K562 (cell line): ENCODE measurements at regions not wholly inside any gene's neighbourhood (a gene's known extent, or its start where the extent isn't known, plus 50 kb on each side); places are given as distances from the start of the nearest gene placed in this dataset.

Source experiments
- ATAC-seq: fragments of 200-7000 bp; cut with Tn5 transposase; 3 replicates; pipeline ENCODE4 v1.9.1; 2020; ENCODE audit warnings: moderate library complexity
- BruUV-seq: library from RNA; stranded (reverse); fragments of 400-500 nt; replicated peaks from 2 replicates; lab custom pipeline; 2021; lab: Mats Ljungman, UMichigan
- CTCF ChIA-PET: fragments of 300-600 bp; formaldehyde crosslinking; extraction: SDS; loops from one replicate; lab custom pipeline; 2021; ENCODE audit warnings: low intra/inter-chr PET ratio; lab: Yijun Ruan, JAX
- POLR2A ChIA-PET: fragments of 300-600, 350-650 bp; sonication (Branson Sonifier 250); formaldehyde crosslinking; extraction: SDS; loops from one replicate; lab custom pipeline; 2021; ENCODE audit warnings: antibody characterized with exemption, inconsistent platforms; lab: Yijun Ruan, JAX
- DNase-seq, 4 experiments: peaks; one replicate each; pipeline versions ENCODE4 v3.0.0 to v3.0.0-alpha.2; 2011 to 2018; ENCODE audit warnings: low spot score in 3 of 4, mixed read lengths in 3 of 4; ENCODE audit errors: extremely low read depth in 1 of 4
- FAIRE-seq: peaks from 2 replicates; lab custom pipeline; 2011; peaks lifted over from hg19 to GRCh38; lab: Jason Lieb, UNC
- H2AFZ ChIP-seq: 2 replicates; pipeline ENCODE4 v1.6.0; 2011; ENCODE audit warnings: low read depth, low read length, control low read depth, inconsistent platforms
- H3K27ac ChIP-seq: fragments of 200-600 bp; 3 replicates; pipeline ENCODE4 v1.8.0; 2011; ENCODE audit warnings: low read depth, mild to moderate bottlenecking, control low read depth, inconsistent platforms, low read length, moderate library complexity, mixed read lengths; ENCODE audit errors: extremely low read depth
- H3K27me3 ChIP-seq, 2 experiments: fragments of 300-600 bp in 1 of 2; 2 replicates in 1 of 2; 3 replicates in 1 of 2; pipeline versions ENCODE4 v1.6.0 to v1.8.0; 2011; ENCODE audit warnings: inconsistent platforms in 2 of 2, low read length in 2 of 2, mild to moderate bottlenecking in 1 of 2, mixed read lengths in 1 of 2, moderate library complexity in 1 of 2; ENCODE audit not compliant: control insufficient read depth in 2 of 2, insufficient read depth in 2 of 2
- H3K36me3 ChIP-seq: fragments of 300-600 bp; 3 replicates; pipeline ENCODE4 v1.8.0; 2011; ENCODE audit warnings: mild to moderate bottlenecking, low read length, inconsistent platforms; ENCODE audit not compliant: control insufficient read depth, insufficient read depth
- H3K4me1 ChIP-seq, 2 experiments: fragments of 200-600 bp in 1 of 2; replicated peaks in 1 of 2; 2 replicates in 1 of 2; 3 replicates in 1 of 2; pipeline versions ENCODE4 v1.5.1 to v1.8.0; 2011; ENCODE audit warnings: inconsistent platforms in 2 of 2, low read length in 2 of 2, mild to moderate bottlenecking in 1 of 2, mixed read lengths in 1 of 2, moderate library complexity in 1 of 2; ENCODE audit not compliant: control insufficient read depth in 2 of 2, insufficient read depth in 2 of 2
- H3K4me2 ChIP-seq: 2 replicates; pipeline ENCODE4 v1.6.1; 2011; ENCODE audit warnings: low read length, control low read depth, inconsistent platforms, mixed read lengths; ENCODE audit not compliant: insufficient read depth
- H3K4me3 ChIP-seq: fragments of 200-600 bp; sonication (generic), shearing (Covaris generic); 2 replicates; pipeline ENCODE4 v1.5.1; 2016; ENCODE audit warnings: control low read depth, inconsistent platforms
- H3K79me2 ChIP-seq: fragments of 200-600 bp; 3 replicates; pipeline ENCODE4 v1.8.0; 2011; ENCODE audit warnings: low read length, inconsistent platforms; ENCODE audit not compliant: control insufficient read depth, insufficient read depth
- H3K9ac ChIP-seq, 2 experiments: 2 replicates each; pipeline versions ENCODE4 v1.6.0 to v1.6.1; 2011; ENCODE audit warnings: low read depth in 2 of 2, low read length in 2 of 2, control low read depth in 1 of 2, inconsistent platforms in 1 of 2, mild to moderate bottlenecking in 1 of 2, mixed read lengths in 1 of 2; ENCODE audit not compliant: insufficient read depth in 1 of 2
- H3K9me1 ChIP-seq: one replicate; pipeline ENCODE4 v1.6.0; 2011; ENCODE audit warnings: inconsistent platforms, mild to moderate bottlenecking, low read length, moderate library complexity; ENCODE audit not compliant: control insufficient read depth, insufficient read depth
- H3K9me3 ChIP-seq: replicated peaks from 2 replicates; pipeline ENCODE4 v1.5.1; 2011; ENCODE audit warnings: low read depth, low read length, inconsistent platforms; ENCODE audit not compliant: control insufficient read depth, insufficient read depth
- H4K20me1 ChIP-seq: replicated peaks from 2 replicates; pipeline ENCODE4 v1.6.1; 2011; ENCODE audit warnings: low read length, inconsistent platforms, mixed read lengths; ENCODE audit not compliant: control insufficient read depth, insufficient read depth
- ERF ChIP-seq: fragments of 450-650 bp; formaldehyde crosslinking; IDR thresholded peaks from 2 replicates; pipeline ENCODE4 v1.4.0; 2020; ENCODE audit warnings: mild to moderate bottlenecking, mixed read lengths
- MAFG ChIP-seq: fragments of 450-650 bp; conservative IDR thresholded peaks from 2 replicates; pipeline ENCODE4 v1.6.1; 2016; ENCODE audit warnings: missing genetic modification characterization, missing compliant biosample characterization
- ZNF431 ChIP-seq: sonication (generic); formaldehyde crosslinking; IDR thresholded peaks from 2 replicates; pipeline ENCODE4 v1.8.0; 2022; ENCODE audit warnings: mild to moderate bottlenecking, missing genetic modification reagents
- WGBS: fragments of 100-300 bp; shearing (Covaris generic); methylation state at CpG from one replicate; pipeline ENCODE4 v1.1.6; 2016; ENCODE audit warnings: low coverage, mixed read lengths; ENCODE audit not compliant: insufficient coverage; ENCODE audit errors: missing lambda C conversion rate; 5-methylcytosine and 5-hydroxymethylcytosine counted together
- in situ Hi-C: fragments of 300-500 bp; cut with MboI; formaldehyde crosslinking; loops from 4 replicates; pipeline ENCODE4 v1.15.0; 2018; ENCODE audit warnings: inconsistent platforms, mixed read lengths
- intact Hi-C: fragments of 100-400 bp; cut with micrococcal nuclease; formaldehyde crosslinking; loops from 2 replicates; pipeline ENCODE4 v1.14.2; 2022
- TF ChIP-seq, protein P1 (sequence below): fragments of 250-450 bp; sonication (Bioruptor Pico); IDR thresholded peaks from 2 replicates; pipeline ENCODE4 v1.6.1; 2021; ENCODE audit warnings: mild to moderate bottlenecking

DNA sequence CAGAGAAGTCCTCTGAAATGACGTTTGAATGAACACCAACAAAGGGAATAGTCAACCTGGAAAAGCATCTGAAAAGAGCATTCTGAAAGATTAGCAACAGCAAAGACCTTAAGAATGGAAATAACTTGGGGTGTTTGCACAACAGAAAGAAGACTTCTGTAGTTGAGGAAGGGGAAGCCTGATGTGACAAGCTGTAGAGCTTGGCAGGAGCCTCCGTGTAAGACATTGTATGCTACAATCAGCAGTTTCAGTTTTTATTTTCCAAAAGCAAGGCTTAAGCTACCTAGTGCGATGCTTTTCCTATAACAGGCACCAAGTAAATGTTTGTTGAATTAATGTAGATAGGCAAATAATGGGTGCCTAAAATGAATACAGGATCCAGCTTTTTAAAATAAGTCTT, 484.0 kb downstream of the SPRY1 start:
- intact Hi-C loops (no loop called here), in situ Hi-C loops (no loop called here)
- FAIRE-seq (no peak), DNase-seq (no peak), ATAC-seq (no peak)
- Histone ChIP-seq H3K36me3 (no peaks in the 10 kb centered on the region), H3K9ac (no peak overlapping the region), H3K27ac (no peak overlapping the region), H3K9me1 (no peaks in the 10 kb centered on the region), H4K20me1 (no peaks in the 10 kb centered on the region), H3K4me2 (no peak overlapping the region), H3K4me1 (no peaks in the 10 kb centered on the region), H3K9me3 (no peaks in the 10 kb centered on the region; the same call in 1 of the 2 replicates), H3K4me3 (no peak overlapping the region), H2AFZ (no peak overlapping the region), H3K27me3 (no peaks in the 10 kb centered on the region), H3K79me2 (no peaks in the 10 kb centered on the region)
- ChIA-PET CTCF (no interaction called here), POLR2A (no interaction called here)
- no TSS peak for BruUV-seq
- 0% methylated on average over 2 of the region's 3 CpGs for WGBS
- no peak for TF ChIP-seq ERF
- TF ChIP-seq MAFG (tag) = no peak

DNA sequence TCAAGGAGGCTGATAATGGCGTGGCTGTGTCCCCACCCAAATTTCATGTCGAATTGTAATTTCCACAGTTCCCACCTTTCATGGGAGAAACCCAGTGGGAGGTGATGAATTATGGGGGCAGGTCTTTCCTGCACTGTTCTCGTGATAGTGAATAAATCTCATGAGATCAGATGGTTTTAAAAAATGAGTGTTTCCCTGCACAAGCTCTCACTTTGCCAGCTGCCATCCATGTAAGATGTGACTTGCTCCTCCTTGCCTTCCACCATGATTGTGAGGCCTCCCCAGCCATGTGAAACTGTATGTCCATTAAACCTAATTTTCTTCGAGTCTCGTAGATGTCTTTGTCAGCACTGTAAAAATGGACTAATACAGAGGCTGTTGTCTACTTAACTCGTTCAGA, 488.3 kb downstream of the SPRY1 start:
- FAIRE-seq = no peak
- no peak for ATAC-seq
- Histone ChIP-seq H3K79me2 (no peaks in the 10 kb centered on the region), H3K9me3 (no peaks in the 10 kb centered on the region; the same call in 1 of the 2 replicates), H3K4me3 (no peak overlapping the region), H3K27me3 (no peaks in the 10 kb centered on the region), H3K4me1 (no peaks in the 10 kb centered on the region), H3K36me3 (no peaks in the 10 kb centered on the region), H3K9ac (no peak overlapping the region), H4K20me1 (no peaks in the 10 kb centered on the region), H3K4me2 (no peak overlapping the region), H3K27ac (no peak overlapping the region), H3K9me1 (no peaks in the 10 kb centered on the region), H2AFZ (no peak overlapping the region)
- 1% methylated on average over 6 of the region's 6 CpGs for WGBS
- no TSS peak for BruUV-seq
- POLR2A ChIA-PET = no interaction called here
- CTCF ChIA-PET = no interaction called here
- TF ChIP-seq, protein P1, sequence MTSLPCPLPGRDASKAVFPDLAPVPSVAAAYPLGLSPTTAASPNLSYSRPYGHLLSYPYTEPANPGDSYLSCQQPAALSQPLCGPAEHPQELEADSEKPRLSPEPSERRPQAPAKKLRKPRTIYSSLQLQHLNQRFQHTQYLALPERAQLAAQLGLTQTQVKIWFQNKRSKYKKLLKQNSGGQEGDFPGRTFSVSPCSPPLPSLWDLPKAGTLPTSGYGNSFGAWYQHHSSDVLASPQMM (CRISPR knock-in tag) = no peak
- peak; percentile 74; the same call in 1 of the 2 replicates for TF ChIP-seq ZNF431 (CRISPR knock-in tag)
- in situ Hi-C loops = no loop called here
- DNase-seq = no peak
- intact Hi-C loops = no loop called here
